MCF 10A (cell line): ENCODE measurements at regions not wholly inside any gene's neighbourhood (a gene's known extent, or its start where the extent isn't known, plus 50 kb on each side); places are given as distances from the start of the nearest gene placed in this dataset.

Experiments used
- BruUV-seq: library from RNA; stranded (reverse); fragments of 400-500 nt; replicated peaks from 2 replicates; lab custom pipeline; 2021; lab: Mats Ljungman, UMichigan
- CTCF ChIA-PET: fragments of 300-600 bp; sonication (Branson Sonifier 250); formaldehyde crosslinking; extraction: SDS; loops from one replicate; lab custom pipeline; 2021; ENCODE audit warnings: antibody characterized with exemption, inconsistent platforms; lab: Yijun Ruan, JAX
- POLR2A ChIA-PET: fragments of 300-600, 350-650 bp; sonication (Branson Sonifier 250); formaldehyde crosslinking; extraction: SDS; loops from one replicate; lab custom pipeline; 2020; ENCODE audit warnings: antibody characterized with exemption, inconsistent platforms; lab: Yijun Ruan, JAX
- DNase-seq: peaks from one replicate; pipeline ENCODE4 v3.0.0-alpha.2; 2018; ENCODE audit not compliant: unreplicated experiment
- H3K27ac Mint-ChIP-seq: one replicate; pipeline ENCODE4 v1.8.0; 2022; ENCODE audit warnings: mild to moderate bottlenecking, low read depth, mixed read lengths; ENCODE audit not compliant: unreplicated experiment
- H3K27me3 Mint-ChIP-seq: one replicate; pipeline ENCODE4 v1.8.0; 2022; ENCODE audit warnings: mixed read lengths; ENCODE audit not compliant: insufficient read depth, unreplicated experiment
- H3K36me3 Mint-ChIP-seq: one replicate; pipeline ENCODE4 v1.8.0; 2022; ENCODE audit warnings: mild to moderate bottlenecking, moderate library complexity, mixed read lengths; ENCODE audit not compliant: insufficient read depth, unreplicated experiment
- H3K4me1 Mint-ChIP-seq: one replicate; pipeline ENCODE4 v1.8.0; 2022; ENCODE audit warnings: mixed read lengths; ENCODE audit not compliant: insufficient read depth, unreplicated experiment
- H3K4me3 Mint-ChIP-seq: one replicate; pipeline ENCODE4 v1.8.0; 2022; ENCODE audit warnings: mild to moderate bottlenecking, moderate library complexity, mixed read lengths; ENCODE audit not compliant: unreplicated experiment
- H3K9me3 Mint-ChIP-seq: one replicate; pipeline ENCODE4 v1.8.0; 2022; ENCODE audit warnings: mixed read lengths; ENCODE audit not compliant: unreplicated experiment
- CTCF ChIP-seq: fragments of 200-600 bp; IDR thresholded peaks from one replicate; pipeline ENCODE4 v1.8.0; 2022; ENCODE audit warnings: antibody characterized with exemption, mild to moderate bottlenecking; ENCODE audit not compliant: unreplicated experiment
- intact Hi-C: fragments of 100-400 bp; cut with micrococcal nuclease; formaldehyde crosslinking; loops from 2 replicates; pipeline ENCODE4 v1.14.1; 2022

DNA sequence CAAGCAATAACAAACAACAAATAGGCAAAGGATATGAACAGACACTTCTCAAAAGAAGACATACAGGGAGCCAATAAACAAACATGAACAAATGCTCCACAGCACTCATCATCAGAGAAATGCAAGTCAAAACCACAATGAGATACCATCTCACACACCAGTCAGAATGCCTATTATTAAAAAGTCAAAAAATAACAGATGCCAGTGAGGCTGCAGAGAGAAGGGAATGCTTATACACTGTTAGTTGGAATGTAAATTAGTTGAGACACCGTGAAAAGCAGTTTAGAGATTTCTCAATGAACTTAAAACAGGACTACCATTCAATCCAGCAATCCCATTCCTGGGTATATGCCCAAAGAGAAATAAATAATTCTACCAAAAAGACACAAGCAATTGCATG, 129.8 kb upstream of the MAGEB2 start:
- Mint-ChIP-seq H3K36me3 (no peaks in the 10 kb centered on the region), H3K27ac (no peak overlapping the region), H3K4me1 (no peaks in the 10 kb centered on the region), H3K27me3 (peaks cover 11% of the 10 kb centered on the region), H3K4me3 (no peak overlapping the region), H3K9me3 (no peaks in the 10 kb centered on the region)
- CTCF ChIA-PET, result no interaction called here
- intact Hi-C loops, result no loop called here
- BruUV-seq, result no TSS peak
- TF ChIP-seq CTCF, result no peak
- POLR2A ChIA-PET, result interaction anchor here (0.5 kb wide), 1 partner anchor 11 kb away, joined by 3 read pairs; no protein-coding TSS in a partner anchor
- no peak for DNase-seq

DNA sequence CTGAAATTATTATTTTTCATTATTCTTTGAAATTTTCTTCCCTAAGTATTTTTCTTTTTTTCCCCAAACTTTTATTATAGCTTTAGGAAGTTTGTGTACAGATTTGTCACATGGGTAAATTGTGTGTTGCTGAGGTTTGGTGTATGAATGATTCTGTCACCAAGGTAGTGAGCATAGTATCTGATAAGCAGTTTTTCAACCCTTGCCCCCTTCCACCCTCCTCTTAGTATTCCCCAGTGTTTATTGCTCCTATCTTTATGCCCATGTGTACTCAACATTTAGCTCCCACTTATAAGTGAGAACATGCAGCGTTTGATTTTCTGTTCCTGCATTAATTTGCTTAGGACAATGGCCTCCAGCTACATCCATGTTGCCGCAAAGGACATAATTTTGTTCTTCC, 103.9 kb upstream of the MAGEB2 start:
- no peak for TF ChIP-seq CTCF
- Mint-ChIP-seq H3K4me1 (no peaks in the 10 kb centered on the region), H3K4me3 (no peak overlapping the region), H3K9me3 (no peaks in the 10 kb centered on the region), H3K27ac (no peak overlapping the region), H3K36me3 (no peaks in the 10 kb centered on the region), H3K27me3 (no peaks in the 10 kb centered on the region)
- CTCF ChIA-PET, result no interaction called here
- intact Hi-C loops, result no loop called here
- DNase-seq, result no peak
- BruUV-seq, result no TSS peak
- POLR2A ChIA-PET, result no interaction called here

DNA sequence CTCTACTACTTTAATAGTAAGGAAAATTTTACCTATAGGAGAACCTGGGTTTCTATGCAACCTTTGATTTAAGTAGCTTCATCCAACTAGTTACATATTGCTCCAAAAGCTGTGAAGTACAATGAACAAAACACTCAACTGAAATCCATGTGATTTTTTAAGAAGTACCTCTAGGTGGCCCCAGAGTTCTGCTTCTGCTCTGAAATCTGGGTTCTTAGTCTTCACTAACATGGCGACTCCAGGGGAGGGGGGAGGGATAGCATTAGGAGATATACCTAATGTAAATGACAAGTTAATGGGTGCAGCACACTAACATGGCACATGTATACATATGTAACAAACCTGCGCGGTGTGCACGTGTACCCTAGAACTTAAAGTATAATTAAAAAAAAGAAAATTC, 73.4 kb upstream of the MAGEB2 start:
- CTCF ChIA-PET, result interaction anchor here (0.6 to 1.5 kb wide), 8 partner anchors 15 to 1244 kb away, joined by 3 to 5 read pairs (median 4); no protein-coding TSS in a partner anchor
- peaks cover 6% of the 10 kb centered on the region for H3K36me3 Mint-ChIP-seq
- POLR2A ChIA-PET, result interaction anchor here (0.7 kb wide), 4 partner anchors 33 to 305 kb away, joined by 3 to 4 read pairs (median 4); no protein-coding TSS in a partner anchor
- intact Hi-C loops, result loop anchor here (1.0 to 5.0 kb wide), 4 partner anchors 54 to 362 kb away; no protein-coding TSS in a partner anchor
- DNase-seq, result peak; percentile 63
- no peak overlapping the region for H3K27ac Mint-ChIP-seq
- peak; percentile 34 for TF ChIP-seq CTCF
- H3K9me3 Mint-ChIP-seq, result no peaks in the 10 kb centered on the region
- peaks cover 18% of the 10 kb centered on the region for H3K27me3 Mint-ChIP-seq
- H3K4me1 Mint-ChIP-seq, result no peaks in the 10 kb centered on the region
- no TSS peak for BruUV-seq
- no peak overlapping the region for H3K4me3 Mint-ChIP-seq

DNA sequence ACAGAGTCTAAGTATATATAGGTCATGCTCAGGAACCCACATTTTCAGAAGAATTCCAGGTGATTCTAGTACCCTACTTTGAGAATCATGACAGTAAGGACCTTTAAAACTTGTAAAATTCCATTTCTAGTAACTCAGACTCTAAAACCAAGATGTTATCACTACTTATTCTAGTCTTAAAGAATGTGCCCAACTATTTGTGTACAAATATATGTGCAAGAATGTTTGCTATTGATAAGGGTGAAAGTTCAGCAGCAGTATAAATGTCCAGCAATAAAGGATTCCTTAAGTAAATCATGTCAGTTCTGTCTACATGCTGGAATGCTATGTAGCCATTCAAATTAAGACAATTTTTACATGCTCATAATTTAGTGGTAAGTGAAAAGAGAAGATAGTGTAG, 71.1 kb upstream of the MAGEB2 start:
- intact Hi-C loops, result loop anchor here (5.0 kb wide), 2 partner anchors 133 to 343 kb away; no protein-coding TSS in a partner anchor
- peaks cover 18% of the 10 kb centered on the region for H3K27me3 Mint-ChIP-seq
- H3K36me3 Mint-ChIP-seq, result peaks cover 6% of the 10 kb centered on the region
- ChIA-PET CTCF (interaction anchor here (0.6 kb wide), 1 partner anchor 55 kb away, joined by 3 read pairs; no protein-coding TSS in a partner anchor), POLR2A (no interaction called here)
- no peak overlapping the region for H3K4me3 Mint-ChIP-seq
- no TSS peak for BruUV-seq
- H3K9me3 Mint-ChIP-seq, result no peaks in the 10 kb centered on the region
- H3K4me1 Mint-ChIP-seq, result no peaks in the 10 kb centered on the region
- H3K27ac Mint-ChIP-seq, result no peak overlapping the region
- TF ChIP-seq CTCF, result no peak
- DNase-seq, result no peak
